Brain pericyte (primary cell): ENCODE measurements at regions not wholly inside any gene's neighbourhood (a gene's known extent, or its start where the extent isn't known, plus 50 kb on each side); places are given as distances from the start of the nearest gene placed in this dataset.

Source experiments
- DNase-seq: peaks from one replicate; pipeline ENCODE4 v3.0.0-alpha.2; 2012; ENCODE audit warnings: low read depth, low spot score

DNA sequence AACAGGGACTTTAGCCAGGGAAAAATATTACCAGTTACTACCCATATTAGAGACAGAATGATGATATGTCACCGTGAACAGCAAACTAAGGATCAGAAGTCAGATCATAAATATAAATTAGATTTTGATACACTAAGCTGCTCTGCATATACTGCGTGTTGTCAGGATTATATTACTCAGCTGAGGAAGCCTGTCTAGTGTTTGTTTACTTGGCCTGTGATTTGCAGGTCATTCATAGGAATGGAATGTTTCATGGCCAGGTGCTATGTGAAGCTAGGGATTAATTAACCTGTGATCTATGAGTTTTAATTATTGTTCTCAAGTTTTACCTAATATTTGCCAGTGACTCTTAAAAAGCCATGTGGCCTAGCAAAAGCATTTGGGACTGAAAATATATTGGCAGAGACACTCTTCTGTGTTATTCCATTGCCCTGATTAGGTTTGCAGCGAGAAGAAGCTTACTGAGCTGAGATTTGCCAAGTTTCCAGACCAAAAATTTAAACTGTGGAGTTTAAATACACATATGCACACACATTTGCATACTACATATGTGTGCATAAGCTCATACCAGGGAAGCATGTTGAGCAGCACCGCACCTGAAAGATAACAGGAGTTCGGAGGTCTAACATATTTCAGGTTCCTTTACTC, 496.3 kb upstream of the GRIA1 start:
- DNase-seq = no peak

DNA sequence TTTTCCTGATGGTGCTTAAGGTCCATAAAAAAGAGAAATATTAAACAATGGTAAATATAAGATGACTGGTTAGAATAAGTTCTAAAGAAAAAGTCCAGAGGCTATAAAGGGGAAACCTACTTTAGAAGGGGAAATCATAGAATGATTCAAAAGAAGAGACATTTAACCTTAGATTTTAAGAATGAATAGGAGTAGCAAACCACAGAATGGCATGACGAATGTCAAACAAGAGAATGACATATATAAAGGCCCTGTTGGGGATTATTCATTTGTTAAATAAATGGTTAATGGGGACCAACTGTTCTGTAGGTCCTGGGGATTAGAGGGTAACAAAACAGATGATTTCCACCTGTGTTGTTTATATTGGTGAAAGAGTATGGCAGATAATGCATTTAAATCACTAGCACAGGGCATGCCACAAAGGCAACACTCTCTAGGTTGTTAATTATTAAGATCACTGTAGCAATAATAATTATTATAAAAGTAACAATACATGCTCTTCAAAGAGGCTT, 495.2 kb upstream of the GRIA1 start:
- DNase-seq = no peak

DNA sequence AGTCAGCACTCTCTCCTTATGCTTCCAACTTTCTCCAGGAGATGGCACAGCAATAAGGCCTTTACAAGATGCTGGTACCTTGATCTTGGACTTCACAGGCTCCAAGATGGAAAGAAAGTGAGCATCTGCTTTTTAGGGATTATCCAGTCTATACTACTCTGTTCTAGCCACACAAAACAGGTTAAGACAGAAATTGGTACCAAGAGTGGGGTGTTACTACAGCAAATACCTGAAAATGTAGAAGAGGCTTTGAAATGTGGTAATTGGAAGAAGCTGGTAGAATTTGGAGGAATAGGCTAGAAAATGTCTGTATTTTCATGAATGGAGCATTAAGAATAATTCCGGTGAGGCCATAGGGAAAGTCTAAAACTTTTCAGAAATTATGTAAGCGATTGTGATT, 484.8 kb upstream of the GRIA1 start:
- DNase-seq = no peak

DNA sequence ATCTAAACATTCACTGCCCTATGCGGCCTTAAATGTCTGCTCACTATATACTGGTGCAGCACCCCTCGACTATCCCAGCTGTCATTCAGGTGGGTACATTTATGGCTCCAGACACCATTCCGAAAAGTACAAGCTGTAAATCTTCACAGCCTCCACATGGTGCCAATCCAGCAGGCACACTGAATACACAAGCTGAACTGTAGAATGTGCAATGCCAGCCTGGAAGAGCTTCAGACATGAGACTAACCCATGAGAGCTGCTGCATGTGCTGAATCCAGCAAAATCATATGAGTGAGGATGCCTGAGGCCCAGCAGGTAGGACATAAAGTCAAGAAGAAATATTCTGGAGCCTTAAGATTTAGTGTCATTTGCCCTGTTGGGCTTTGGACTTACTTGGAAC, 483.8 kb upstream of the GRIA1 start:
- DNase-seq = no peak

- no peak for DNase-seq
Measured at GRCh38 chr5:153014194-153014593, 476.3 kb upstream of the GRIA1 start.

- DNase-seq = no peak
Measured at GRCh38 chr5:153018121-153018520, 472.3 kb upstream of the GRIA1 start.

DNA sequence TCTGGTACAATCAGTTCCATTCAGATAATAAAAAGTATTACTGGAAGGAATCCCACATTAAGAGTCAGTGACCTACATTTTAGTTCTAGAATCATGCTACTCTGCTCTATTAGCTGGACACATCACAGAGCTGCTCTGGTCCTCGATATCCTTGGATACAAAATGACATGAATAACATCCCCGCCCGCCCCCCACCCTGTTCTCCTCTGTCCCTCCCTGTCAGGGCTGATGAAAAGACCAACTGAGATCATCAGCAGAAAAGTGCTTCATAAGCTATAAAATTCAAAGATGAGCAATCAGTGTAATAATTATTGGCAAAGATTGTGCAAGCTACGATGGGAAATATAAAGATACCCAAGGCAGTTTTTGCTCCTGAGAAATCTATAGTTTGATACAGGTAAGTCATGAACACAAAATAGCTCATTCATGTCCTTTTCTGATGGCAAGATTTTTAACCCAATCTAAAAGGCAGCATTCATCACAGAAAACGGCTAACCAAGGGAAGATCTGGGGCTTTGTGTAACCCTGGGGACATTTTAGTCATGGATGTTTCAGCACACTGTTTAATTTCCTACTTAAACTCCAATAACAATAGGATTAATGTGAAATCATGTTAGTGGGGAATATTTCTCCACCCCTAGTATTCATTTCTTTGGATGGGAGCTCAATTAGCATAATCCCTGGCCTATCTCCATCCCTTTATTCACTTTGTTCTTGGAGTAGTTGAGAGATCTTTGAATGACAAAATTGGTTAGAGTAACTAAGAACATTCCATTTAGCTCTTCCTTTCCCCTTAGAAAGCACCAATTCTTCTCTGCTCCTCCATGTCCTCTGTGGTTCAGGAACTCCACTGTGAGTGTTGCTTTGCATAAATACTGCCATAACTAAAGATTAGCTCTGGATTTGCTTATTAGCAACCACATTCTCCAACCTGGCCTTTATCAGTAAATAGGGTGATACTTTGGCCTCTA, 459.4 kb upstream of the GRIA1 start:
- no peak for DNase-seq

- no peak for DNase-seq
Measured at GRCh38 chr5:153039501-153039900, 451.0 kb upstream of the GRIA1 start.

DNA sequence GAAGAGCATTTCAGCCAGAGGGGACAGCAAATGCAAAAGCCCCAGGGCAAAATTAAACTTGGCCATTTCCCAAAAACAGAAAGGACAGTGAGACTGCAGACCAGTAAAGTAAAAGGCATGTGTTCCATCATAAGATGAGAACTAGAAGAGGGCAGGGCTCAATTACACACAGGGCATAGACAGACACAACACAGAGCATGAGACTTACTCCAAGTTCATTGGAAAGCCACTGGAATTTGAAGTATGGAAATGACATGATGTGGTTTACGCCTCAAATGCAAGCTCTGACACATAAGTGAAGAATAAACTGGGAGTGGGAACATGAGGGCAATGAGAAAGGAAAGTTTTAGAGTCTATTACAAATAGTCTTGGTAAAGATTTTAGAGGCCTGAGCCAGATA, 446.6 kb upstream of the GRIA1 start:
- no peak for DNase-seq

DNA sequence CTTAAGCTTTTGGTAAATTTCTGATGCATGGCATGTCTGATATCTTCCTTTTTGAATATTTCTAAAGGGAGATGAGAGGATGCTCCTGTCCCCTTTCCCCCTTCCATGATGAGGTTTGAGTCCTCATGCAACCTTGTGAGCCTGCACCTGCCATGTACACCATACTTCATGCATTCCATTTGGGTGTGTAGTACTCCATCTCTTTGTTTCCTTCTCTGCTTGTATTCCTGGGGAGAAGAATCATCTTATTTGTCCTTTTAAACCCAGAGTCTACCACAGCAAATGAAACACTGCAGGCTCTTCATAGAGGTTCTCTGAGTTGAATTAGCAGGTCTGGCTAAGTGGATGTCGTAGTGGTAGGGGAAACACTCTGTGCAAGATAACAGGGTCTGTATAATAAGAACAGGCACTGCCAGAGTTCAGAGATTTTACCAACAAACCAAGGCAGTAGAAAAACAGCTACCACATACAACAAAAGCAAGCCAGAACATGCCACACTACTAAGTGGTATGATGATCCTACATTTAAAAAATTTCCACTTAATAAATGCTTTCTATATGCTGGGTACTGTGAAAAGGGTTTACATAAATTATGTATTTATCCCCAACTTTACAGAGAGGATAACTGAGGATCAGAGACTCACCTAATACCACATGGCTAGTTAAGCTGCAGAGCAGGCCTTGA, 439.8 kb upstream of the GRIA1 start:
- DNase-seq = no peak

- DNase-seq = no peak
Measured at GRCh38 chr5:153066281-153066680, 424.2 kb upstream of the GRIA1 start.

DNA sequence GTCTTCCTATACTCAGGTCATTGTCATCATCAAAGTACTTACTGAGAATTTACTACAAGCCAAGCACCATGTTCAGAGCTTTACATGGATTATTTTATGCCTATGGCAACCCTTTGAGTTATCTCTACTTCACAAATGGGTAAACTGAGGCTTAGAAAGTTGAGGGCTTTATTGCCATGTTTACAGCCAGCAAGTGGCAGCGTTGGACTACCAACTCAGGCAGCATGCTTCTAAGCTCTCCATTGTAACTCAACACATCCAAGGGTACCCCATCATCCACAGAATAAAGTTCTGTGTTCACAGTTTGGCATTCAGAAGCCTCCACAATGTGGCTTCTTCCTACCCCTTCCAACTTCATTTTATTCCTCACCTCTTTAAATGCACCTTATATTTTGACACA, 422.6 kb upstream of the GRIA1 start:
- DNase-seq = no peak

- DNase-seq = no peak
Measured at GRCh38 chr5:153079396-153079795, 411.1 kb upstream of the GRIA1 start.

- DNase-seq = no peak
Measured at GRCh38 chr5:153080940-153081339, 409.5 kb upstream of the GRIA1 start.

- no peak for DNase-seq
Measured at GRCh38 chr5:153081385-153081784, 409.1 kb upstream of the GRIA1 start.

- no peak for DNase-seq
Measured at GRCh38 chr5:153084511-153084910, 406.0 kb upstream of the GRIA1 start.

GRCh38 chr5:153086486-153086885, 404.0 kb upstream of the GRIA1 start:
- no peak for DNase-seq

- DNase-seq = no peak
Measured at GRCh38 chr5:153088538-153088937, 401.9 kb upstream of the GRIA1 start.

DNA sequence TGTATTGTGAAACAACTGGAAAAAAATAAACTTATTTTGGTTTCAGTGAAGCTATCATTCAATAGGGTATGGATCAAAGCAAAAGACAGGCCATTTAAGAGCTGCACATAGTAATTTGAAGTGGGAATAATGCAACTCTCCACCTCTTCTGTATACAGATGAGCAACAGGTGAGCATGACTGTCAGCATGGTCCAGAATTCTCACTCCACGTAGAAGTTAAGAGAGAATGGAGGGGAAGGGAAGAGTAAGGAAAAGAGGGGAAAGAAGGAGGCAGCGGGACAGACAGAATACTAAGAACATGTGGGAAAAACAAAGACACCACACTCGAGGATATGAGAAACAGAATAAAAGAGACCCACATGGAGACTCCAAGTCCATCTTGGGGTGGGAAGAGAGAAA, 396.1 kb upstream of the GRIA1 start:
- DNase-seq = no peak

DNA sequence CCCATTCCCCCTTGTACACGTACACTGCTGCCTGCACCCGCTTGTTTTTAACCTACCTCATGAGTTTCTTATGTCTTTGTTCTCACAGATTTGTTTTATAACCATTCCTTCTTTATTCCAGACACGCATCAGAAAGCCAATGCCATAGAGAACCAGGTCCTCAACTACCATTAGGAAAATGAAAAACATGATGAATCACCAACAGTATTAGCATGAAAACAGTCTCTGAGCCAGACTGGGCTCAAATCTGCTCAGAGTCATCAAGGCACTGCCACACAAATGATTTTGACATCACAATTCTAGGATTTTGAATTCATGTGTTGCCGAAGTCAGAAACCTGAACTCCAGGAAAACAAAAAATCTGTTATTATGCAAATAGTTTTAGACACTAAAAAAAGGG, 394.1 kb upstream of the GRIA1 start:
- no peak for DNase-seq

- no peak for DNase-seq
Measured at GRCh38 chr5:153099328-153099727, 391.1 kb upstream of the GRIA1 start.
